ENCODE measurements at regions not wholly inside any gene's neighbourhood (a gene's known extent, or its start where the extent isn't known, plus 50 kb on each side); places are given as distances from the start of the nearest gene placed in this dataset.

DNA sequence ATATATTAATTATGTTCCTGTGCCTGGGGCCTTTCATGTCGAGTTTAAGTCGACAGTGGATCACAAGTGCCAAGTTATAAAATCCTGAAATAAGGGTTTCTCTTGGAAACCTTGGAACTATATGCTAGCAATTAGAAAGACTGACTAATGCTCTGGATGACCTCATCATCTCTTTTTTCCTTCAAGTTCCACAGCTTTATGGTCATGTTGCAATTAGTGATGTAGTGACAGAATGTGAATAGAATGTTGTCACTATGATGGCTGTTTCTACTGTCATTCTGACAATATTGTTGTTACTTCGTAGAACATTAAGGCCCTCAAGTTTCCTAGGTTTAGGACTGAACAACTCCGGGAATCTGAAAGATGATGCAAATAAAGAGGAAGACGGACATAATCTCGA, 368.0 kb upstream of the SEMA6A start:
- H3K4me3 ChIP-seq = no peak overlapping the region
- intact Hi-C loops (cut with DNase I; ENCODE audit: low total_unique reads) = loop anchor here (10.0 kb wide), 1 partner anchor 808 kb away; no protein-coding TSS in a partner anchor
- H3K27me3 ChIP-seq (replicated peaks in 1 of 7) = no peaks in the 10 kb centered on the region
- H3K4me1 ChIP-seq = no peaks in the 10 kb centered on the region
- whole genome bisulfite sequencing, 5 donors = 83 to 89% (median 85%) methylated on average over 6 of the region's 6 CpGs
- no peaks in the 10 kb centered on the region for H3K36me3 ChIP-seq
- H3K9me3 ChIP-seq = no peaks in the 10 kb centered on the region
- H3K27ac ChIP-seq = no peak overlapping the region
- TF ChIP-seq POLR2A (IDR thresholded peaks at IDR 0.05) = no peak
- TF ChIP-seq POLR2AphosphoS5 (IDR thresholded peaks at IDR 0.05) = no peak
- TF ChIP-seq, protein P1, sequence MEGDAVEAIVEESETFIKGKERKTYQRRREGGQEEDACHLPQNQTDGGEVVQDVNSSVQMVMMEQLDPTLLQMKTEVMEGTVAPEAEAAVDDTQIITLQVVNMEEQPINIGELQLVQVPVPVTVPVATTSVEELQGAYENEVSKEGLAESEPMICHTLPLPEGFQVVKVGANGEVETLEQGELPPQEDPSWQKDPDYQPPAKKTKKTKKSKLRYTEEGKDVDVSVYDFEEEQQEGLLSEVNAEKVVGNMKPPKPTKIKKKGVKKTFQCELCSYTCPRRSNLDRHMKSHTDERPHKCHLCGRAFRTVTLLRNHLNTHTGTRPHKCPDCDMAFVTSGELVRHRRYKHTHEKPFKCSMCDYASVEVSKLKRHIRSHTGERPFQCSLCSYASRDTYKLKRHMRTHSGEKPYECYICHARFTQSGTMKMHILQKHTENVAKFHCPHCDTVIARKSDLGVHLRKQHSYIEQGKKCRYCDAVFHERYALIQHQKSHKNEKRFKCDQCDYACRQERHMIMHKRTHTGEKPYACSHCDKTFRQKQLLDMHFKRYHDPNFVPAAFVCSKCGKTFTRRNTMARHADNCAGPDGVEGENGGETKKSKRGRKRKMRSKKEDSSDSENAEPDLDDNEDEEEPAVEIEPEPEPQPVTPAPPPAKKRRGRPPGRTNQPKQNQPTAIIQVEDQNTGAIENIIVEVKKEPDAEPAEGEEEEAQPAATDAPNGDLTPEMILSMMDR (IDR thresholded peaks at IDR 0.05 in 8 of 11, conservative IDR thresholded peaks at IDR 0.05 in 3 of 11) = no peak
- DNase-seq = no peak

DNA sequence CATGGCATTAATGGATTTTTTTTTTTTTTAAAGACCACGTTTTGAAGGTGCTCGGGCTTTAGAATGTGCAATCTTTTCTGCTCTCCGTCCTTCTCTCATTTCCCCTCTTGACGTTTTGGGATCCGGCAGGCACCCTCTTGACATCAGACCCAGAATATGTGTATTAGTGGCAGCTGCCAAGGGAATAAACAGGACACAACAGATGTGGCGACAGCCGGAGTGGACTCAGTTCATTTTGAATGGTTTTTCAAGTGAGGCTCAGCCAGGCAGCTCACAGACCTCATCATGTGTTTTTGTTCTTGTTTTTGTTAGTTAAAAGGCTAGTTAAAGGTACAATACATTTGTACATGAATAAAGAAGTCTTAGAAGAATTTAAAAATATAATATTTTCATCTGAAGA, 365.0 kb upstream of the SEMA6A start:
- Histone ChIP-seq H3K27ac (no peak overlapping the region), H3K27me3 (replicated peaks in 1 of 7) (no peaks in the 10 kb centered on the region), H3K4me1 (no peaks in the 10 kb centered on the region), H3K9me3 (no peaks in the 10 kb centered on the region), H3K36me3 (no peaks in the 10 kb centered on the region), H3K4me3 (no peak overlapping the region)
- 65 to 82% (median 71%) methylated on average over 7 of the region's 7 CpGs for WGBS, 5 donors
- TF ChIP-seq, protein P1 (IDR thresholded peaks at IDR 0.05 in 8 of 11, conservative IDR thresholded peaks at IDR 0.05 in 3 of 11) = no peak
- TF ChIP-seq POLR2A (IDR thresholded peaks at IDR 0.05) (no peak), POLR2AphosphoS5 (IDR thresholded peaks at IDR 0.05) (no peak)
- no peak for DNase-seq
- intact Hi-C loops (cut with DNase I; ENCODE audit: low total_unique reads) = loop anchor here (10.0 kb wide), 1 partner anchor 805 kb away; no protein-coding TSS in a partner anchor

DNA sequence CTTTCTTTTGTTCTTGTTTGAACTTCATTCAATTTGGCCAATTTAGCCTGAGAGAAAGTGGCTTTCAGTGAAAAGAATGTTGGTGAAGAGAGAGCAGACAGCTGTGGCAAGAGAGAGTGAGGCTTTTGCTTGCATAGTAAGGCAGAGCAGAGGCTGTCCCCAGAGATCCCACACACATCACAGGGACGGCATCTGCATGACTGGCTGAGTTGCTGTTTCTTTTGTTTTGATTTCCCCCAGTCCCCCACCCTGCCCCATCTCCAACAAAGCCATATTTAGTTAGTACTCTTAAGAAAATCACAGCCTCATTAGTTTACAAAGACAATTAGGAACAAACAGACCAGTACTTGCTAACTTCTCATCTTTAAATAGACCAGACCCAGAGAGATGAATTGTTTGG, 363.9 kb upstream of the SEMA6A start:
- Histone ChIP-seq H3K36me3 (no peaks in the 10 kb centered on the region), H3K4me3 (no peak overlapping the region), H3K27me3 (replicated peaks in 1 of 7) (no peaks in the 10 kb centered on the region), H3K4me1 (no peaks in the 10 kb centered on the region), H3K9me3 (no peaks in the 10 kb centered on the region), H3K27ac (no peak overlapping the region)
- TF ChIP-seq POLR2AphosphoS5 (IDR thresholded peaks at IDR 0.05) = no peak
- TF ChIP-seq POLR2A (IDR thresholded peaks at IDR 0.05) = no peak
- TF ChIP-seq, protein P1 (IDR thresholded peaks at IDR 0.05 in 8 of 11, conservative IDR thresholded peaks at IDR 0.05 in 3 of 11) = no peak
- intact Hi-C loops (cut with DNase I; ENCODE audit: low total_unique reads) = no loop called here
- WGBS, 5 donors = 48 to 67% (median 56%) methylated on average over 1 of the region's 1 CpG
- DNase-seq = no peak

DNA sequence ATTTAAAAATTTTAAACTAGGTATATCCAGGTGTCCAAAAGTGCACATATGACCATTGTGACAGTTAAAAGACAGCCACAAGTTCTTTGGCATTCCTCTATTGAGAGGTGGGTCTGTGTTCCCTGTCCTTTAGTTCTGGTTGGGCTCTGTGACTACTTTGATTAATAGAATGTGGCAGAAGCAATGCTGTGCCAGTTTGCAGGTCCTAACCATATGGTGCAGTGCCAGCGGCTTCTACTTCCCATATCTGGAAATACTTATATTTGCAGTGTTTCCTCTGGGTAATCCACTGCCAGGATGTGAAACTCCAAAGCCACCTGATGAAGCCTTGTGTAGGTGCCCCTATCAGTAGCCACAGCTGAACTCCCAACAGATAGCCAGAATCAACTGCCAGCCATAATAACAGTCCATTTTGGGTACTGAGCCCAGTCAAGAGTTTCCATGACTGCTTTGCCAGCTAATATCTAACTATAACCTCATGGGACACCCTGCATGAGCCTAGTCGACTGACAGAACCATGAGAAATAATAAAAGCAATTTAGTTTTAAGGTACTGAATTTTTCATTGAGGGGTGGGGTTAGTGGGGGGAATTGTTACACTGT, 361.0 kb upstream of the SEMA6A start:
- no peak overlapping the region for H3K27ac ChIP-seq
- H3K9me3 ChIP-seq = no peaks in the 10 kb centered on the region
- TF ChIP-seq POLR2AphosphoS5 (IDR thresholded peaks at IDR 0.05) (no peak), POLR2A (IDR thresholded peaks at IDR 0.05) (no peak)
- TF ChIP-seq, protein P1 (IDR thresholded peaks at IDR 0.05 in 8 of 11, conservative IDR thresholded peaks at IDR 0.05 in 3 of 11) = no peak
- H3K4me1 ChIP-seq = no peaks in the 10 kb centered on the region
- no peaks in the 10 kb centered on the region for H3K27me3 ChIP-seq (replicated peaks in 1 of 7)
- intact Hi-C loops (cut with DNase I; ENCODE audit: low total_unique reads) = no loop called here
- no peaks in the 10 kb centered on the region for H3K36me3 ChIP-seq
- DNase-seq = no peak
- no peak overlapping the region for H3K4me3 ChIP-seq
- 78 to 91% (median 85%) methylated on average over 2 of the region's 2 CpGs for WGBS, 5 donors

Measured in spleen (tissue), 11 donors.